Brain microvascular endothelial cell (primary cell): ENCODE measurements at regions not wholly inside any gene's neighbourhood (a gene's known extent, or its start where the extent isn't known, plus 50 kb on each side); places are given as distances from the start of the nearest gene placed in this dataset.

Experiments used
- DNase-seq: peaks from one replicate; pipeline ENCODE4 v3.0.0-alpha.2; 2020
- H3K27ac ChIP-seq: fragments of 250-450 bp; sonication (Bioruptor Pico); 2 replicates; pipeline ENCODE4 v1.5.1; 2020; ENCODE audit warnings: mild to moderate bottlenecking, moderate library complexity
- H3K27me3 ChIP-seq: fragments of 250-450 bp; sonication (Bioruptor Pico); replicated peaks from 2 replicates; pipeline ENCODE4 v1.5.1; 2020; ENCODE audit warnings: mild to moderate bottlenecking
- H3K36me3 ChIP-seq: fragments of 250-450 bp; sonication (Bioruptor Pico); replicated peaks from 2 replicates; pipeline ENCODE4 v1.5.1; 2020; ENCODE audit warnings: mild to moderate bottlenecking
- H3K4me3 ChIP-seq: 2 replicates; pipeline ENCODE4 v1.5.1; 2011; ENCODE audit warnings: low read depth, mild to moderate bottlenecking, control low read depth, low read length, moderate library complexity
- CTCF ChIP-seq: IDR thresholded peaks from 2 replicates; pipeline ENCODE4 v1.5.1; 2011; ENCODE audit warnings: low read depth, mild to moderate bottlenecking, moderate library complexity, low read length, control low read depth, inconsistent platforms; ENCODE audit errors: missing control alignments
- in situ Hi-C: cut with HindIII; loops from 2 replicates; pipeline ENCODE4 v1.10.0; 2017; ENCODE audit warnings: low sequenced_read_pairs, low pct_ligation_motif_present

- Histone ChIP-seq H3K27me3 (no peaks in the 10 kb centered on the region), H3K27ac (no peak overlapping the region), H3K4me3 (no peak overlapping the region), H3K36me3 (no peaks in the 10 kb centered on the region)
- in situ Hi-C loops, result no loop called here
- DNase-seq, result no peak
- no peak for TF ChIP-seq CTCF
Observed at GRCh38 chr2:120927265-120927628, 191.6 kb downstream of the GLI2 start.

- no peak for DNase-seq
- in situ Hi-C loops, result no loop called here
- peak overlapping the region; percentile 28 for H3K27ac ChIP-seq
Observed at GRCh38 chr2:120929829-120930228, 194.2 kb downstream of the GLI2 start.

GRCh38 chr2:120930236-120930635, 194.6 kb downstream of the GLI2 start:
- in situ Hi-C loops, result no loop called here
- Histone ChIP-seq H3K27ac (peak overlapping the region; percentile 28), H3K4me3 (no peak overlapping the region), H3K27me3 (no peaks in the 10 kb centered on the region), H3K36me3 (no peaks in the 10 kb centered on the region)
- TF ChIP-seq CTCF, result no peak
- DNase-seq, result no peak

More at GRCh38 chr2:120929829-120930228, 194.2 kb downstream of the GLI2 start:
- no peaks in the 10 kb centered on the region for H3K27me3 ChIP-seq
- H3K4me3 ChIP-seq, result no peak overlapping the region
- H3K36me3 ChIP-seq, result no peaks in the 10 kb centered on the region
- no peak for TF ChIP-seq CTCF

GRCh38 chr2:120930864-120931263, 195.2 kb downstream of the GLI2 start:
- no peak for TF ChIP-seq CTCF
- in situ Hi-C loops, result no loop called here
- H3K27ac ChIP-seq, result peak overlapping the region; percentile 28

GRCh38 chr2:120932472-120932871, 196.8 kb downstream of the GLI2 start:
- Histone ChIP-seq H3K27ac (no peak overlapping the region), H3K4me3 (no peak overlapping the region), H3K36me3 (no peaks in the 10 kb centered on the region), H3K27me3 (no peaks in the 10 kb centered on the region)
- TF ChIP-seq CTCF, result no peak
- DNase-seq, result no peak
- in situ Hi-C loops, result no loop called here

More at GRCh38 chr2:120930864-120931263, 195.2 kb downstream of the GLI2 start:
- Histone ChIP-seq H3K4me3 (no peak overlapping the region), H3K27me3 (no peaks in the 10 kb centered on the region), H3K36me3 (no peaks in the 10 kb centered on the region)
- no peak for DNase-seq

- H3K27me3 ChIP-seq, result no peaks in the 10 kb centered on the region
- DNase-seq, result no peak
- no peak overlapping the region for H3K27ac ChIP-seq
- no peaks in the 10 kb centered on the region for H3K36me3 ChIP-seq
- TF ChIP-seq CTCF, result no peak
- H3K4me3 ChIP-seq, result no peak overlapping the region
- in situ Hi-C loops, result no loop called here
Observed at GRCh38 chr2:120932881-120933280, 197.2 kb downstream of the GLI2 start.
